Kidney epithelial cell (primary cell): ENCODE measurements at regions not wholly inside any gene's neighbourhood (a gene's known extent, or its start where the extent isn't known, plus 50 kb on each side); places are given as distances from the start of the nearest gene placed in this dataset.

Experiments
- DNase-seq: peaks from one replicate; pipeline ENCODE4 v3.0.0-alpha.2; 2010; ENCODE audit warnings: low read depth
- H3K27me3 ChIP-seq: 2 replicates; pipeline ENCODE4 v1.6.0; 2011; ENCODE audit warnings: low read length; ENCODE audit not compliant: control insufficient read depth, insufficient read depth
- H3K36me3 ChIP-seq: 2 replicates; pipeline ENCODE4 v1.5.1; 2011; ENCODE audit warnings: low read length; ENCODE audit not compliant: control insufficient read depth, insufficient read depth
- H3K4me3 ChIP-seq: 2 replicates; pipeline ENCODE4 v1.5.1; 2011; ENCODE audit warnings: low read depth, mild to moderate bottlenecking, control low read depth, low read length
- CTCF ChIP-seq: IDR thresholded peaks from 2 replicates; pipeline ENCODE4 v1.5.1; 2011; ENCODE audit warnings: mild to moderate bottlenecking, moderate library complexity, low read length, control low read depth, inconsistent platforms; ENCODE audit not compliant: insufficient read depth, poor library complexity, severe bottlenecking

GRCh38 chr4:63348735-63349673, 1060.2 kb downstream of the TECRL start:
- Histone ChIP-seq H3K4me3 (no peak overlapping the region), H3K36me3 (no peaks in the 10 kb centered on the region), H3K27me3 (no peaks in the 10 kb centered on the region)
- no peak for TF ChIP-seq CTCF
- DNase-seq, result no peak

- Histone ChIP-seq H3K36me3 (no peaks in the 10 kb centered on the region), H3K27me3 (no peaks in the 10 kb centered on the region), H3K4me3 (no peak overlapping the region)
- TF ChIP-seq CTCF, result no peak
- DNase-seq, result no peak
Measured at GRCh38 chr4:63325140-63325539, 1084.1 kb downstream of the TECRL start.

- DNase-seq, result no peak
- H3K36me3 ChIP-seq, result no peaks in the 10 kb centered on the region
- TF ChIP-seq CTCF, result no peak
- no peak overlapping the region for H3K4me3 ChIP-seq
- H3K27me3 ChIP-seq, result no peaks in the 10 kb centered on the region
Measured at GRCh38 chr4:63316633-63317032, 1092.6 kb downstream of the TECRL start.

GRCh38 chr4:63315651-63316050, 1093.6 kb downstream of the TECRL start:
- DNase-seq, result no peak
- H3K36me3 ChIP-seq, result no peaks in the 10 kb centered on the region
- no peaks in the 10 kb centered on the region for H3K27me3 ChIP-seq
- TF ChIP-seq CTCF, result no peak
- H3K4me3 ChIP-seq, result no peak overlapping the region

- Histone ChIP-seq H3K36me3 (no peaks in the 10 kb centered on the region), H3K4me3 (no peak overlapping the region), H3K27me3 (no peaks in the 10 kb centered on the region)
- no peak for TF ChIP-seq CTCF
- no peak for DNase-seq
Measured at GRCh38 chr4:63308697-63309096, 1100.6 kb downstream of the TECRL start.

GRCh38 chr4:63302792-63303191, 1106.5 kb downstream of the TECRL start:
- no peak for DNase-seq
- Histone ChIP-seq H3K4me3 (no peak overlapping the region), H3K36me3 (no peaks in the 10 kb centered on the region), H3K27me3 (no peaks in the 10 kb centered on the region)
- TF ChIP-seq CTCF, result no peak
